Psoas muscle (tissue), 7 donors: ENCODE measurements at regions not wholly inside any gene's neighbourhood (a gene's known extent, or its start where the extent isn't known, plus 50 kb on each side); places are given as distances from the start of the nearest gene placed in this dataset.

ENCODE experiments used
- ATAC-seq, 4 donors: fragments of 200-7000 bp; cut with Tn5 transposase; one replicate each; pipeline ENCODE4 v1.9.1; 2020; ENCODE audit warnings: moderate library complexity in 3 of 4, mild to moderate bottlenecking in 2 of 4
- DNase-seq, 2 donors: peaks; one replicate each; pipeline ENCODE4 v3.0.0-alpha.2; 2020
- H3K27ac ChIP-seq: fragments of 200-600 bp; one replicate; pipeline ENCODE4 v1.8.0; 2022
- H3K27me3 ChIP-seq, 3 donors: fragments of 200-600 bp in 1 of 3; one replicate each; pipeline versions ENCODE4 v1.6.1 to v1.8.0; 2013 to 2022; ENCODE audit warnings: low read length in 2 of 3, mild to moderate bottlenecking in 2 of 3, moderate library complexity in 1 of 3; ENCODE audit not compliant: insufficient read depth in 3 of 3
- H3K36me3 ChIP-seq, 2 donors: fragments of 200-600 bp in 1 of 2; one replicate each; pipeline versions ENCODE4 v1.6.1 to v1.8.0; 2013 to 2022; ENCODE audit warnings: low read depth in 1 of 2, mild to moderate bottlenecking in 1 of 2, moderate library complexity in 1 of 2; ENCODE audit not compliant: insufficient read depth in 1 of 2
- H3K4me1 ChIP-seq: fragments of 200-600 bp; one replicate; pipeline ENCODE4 v1.8.0; 2022
- H3K4me3 ChIP-seq: fragments of 200-600 bp; one replicate; pipeline ENCODE4 v1.8.0; 2022; ENCODE audit warnings: mild to moderate bottlenecking
- H3K9me3 ChIP-seq: fragments of 200-600 bp; one replicate; pipeline ENCODE4 v1.8.0; 2022
- WGBS, 3 donors: extraction: QIAGEN DNeasy Blood & Tissue Kit; methylation state at CpG; one replicate each; pipeline versions ENCODE4 v1.1.6 to v1.1.7; 2013; 5-methylcytosine and 5-hydroxymethylcytosine counted together
- intact Hi-C, 2 donors: fragments of 100-400 bp; cut with DNase I; formaldehyde crosslinking; loops; one replicate each; pipeline versions ENCODE4 v1.11.0 to v1.14.2; 2022
- TF ChIP-seq, protein P1 (sequence below): fragments of 200-600 bp; IDR thresholded peaks from one replicate; pipeline ENCODE4 v1.8.0; 2022; ENCODE audit warnings: antibody characterized with exemption
- donor health status: healthy with polysubstance abuse.
- donor health status: DM: no; HTN: no; CAD: no; lungs with moderate emphysema.
- donor health status: Bipolar disorder and iron deficiency.
- donor health status: healthy.
- donor health status: DM: yes; HTN: yes; CAD: no.
- donor health status: DM: no; HTN: no; CAD: no.
- donor health status: DM: yes; HTN: yes; CAD: no.

DNA sequence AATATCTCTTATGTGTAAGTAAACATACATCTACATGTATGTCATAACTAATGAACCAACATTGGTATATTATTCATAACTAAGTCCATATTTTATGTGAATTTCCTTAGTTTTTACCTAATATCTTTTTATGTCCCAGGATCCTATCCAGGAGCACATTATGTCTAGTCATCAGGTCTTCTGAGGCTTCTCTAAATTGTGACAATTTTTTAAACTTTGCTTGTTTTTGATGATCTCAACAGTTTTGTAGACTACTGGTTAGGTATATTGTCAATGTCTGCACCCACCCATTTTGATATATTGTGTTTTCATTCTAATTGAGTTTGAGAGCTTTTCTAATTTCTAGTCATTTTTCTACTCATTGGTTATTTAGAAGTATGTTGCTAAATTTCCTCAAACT lies 288.2 kb upstream of the DIO3 start:
- H3K27ac ChIP-seq, result no peak overlapping the region
- no peak for ATAC-seq
- TF ChIP-seq, protein P1, sequence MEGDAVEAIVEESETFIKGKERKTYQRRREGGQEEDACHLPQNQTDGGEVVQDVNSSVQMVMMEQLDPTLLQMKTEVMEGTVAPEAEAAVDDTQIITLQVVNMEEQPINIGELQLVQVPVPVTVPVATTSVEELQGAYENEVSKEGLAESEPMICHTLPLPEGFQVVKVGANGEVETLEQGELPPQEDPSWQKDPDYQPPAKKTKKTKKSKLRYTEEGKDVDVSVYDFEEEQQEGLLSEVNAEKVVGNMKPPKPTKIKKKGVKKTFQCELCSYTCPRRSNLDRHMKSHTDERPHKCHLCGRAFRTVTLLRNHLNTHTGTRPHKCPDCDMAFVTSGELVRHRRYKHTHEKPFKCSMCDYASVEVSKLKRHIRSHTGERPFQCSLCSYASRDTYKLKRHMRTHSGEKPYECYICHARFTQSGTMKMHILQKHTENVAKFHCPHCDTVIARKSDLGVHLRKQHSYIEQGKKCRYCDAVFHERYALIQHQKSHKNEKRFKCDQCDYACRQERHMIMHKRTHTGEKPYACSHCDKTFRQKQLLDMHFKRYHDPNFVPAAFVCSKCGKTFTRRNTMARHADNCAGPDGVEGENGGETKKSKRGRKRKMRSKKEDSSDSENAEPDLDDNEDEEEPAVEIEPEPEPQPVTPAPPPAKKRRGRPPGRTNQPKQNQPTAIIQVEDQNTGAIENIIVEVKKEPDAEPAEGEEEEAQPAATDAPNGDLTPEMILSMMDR, result no peak
- DNase-seq, result no peak
- intact Hi-C loops, result no loop called here
- H3K4me3 ChIP-seq, result no peak overlapping the region
- H3K9me3 ChIP-seq, result no peaks in the 10 kb centered on the region
- H3K27me3 ChIP-seq, result peaks cover 0 to 7% (median 0%) of the 10 kb centered on the region in 3 donors
- no peaks in the 10 kb centered on the region for H3K4me1 ChIP-seq
- no peaks in the 10 kb centered on the region for H3K36me3 ChIP-seq

DNA sequence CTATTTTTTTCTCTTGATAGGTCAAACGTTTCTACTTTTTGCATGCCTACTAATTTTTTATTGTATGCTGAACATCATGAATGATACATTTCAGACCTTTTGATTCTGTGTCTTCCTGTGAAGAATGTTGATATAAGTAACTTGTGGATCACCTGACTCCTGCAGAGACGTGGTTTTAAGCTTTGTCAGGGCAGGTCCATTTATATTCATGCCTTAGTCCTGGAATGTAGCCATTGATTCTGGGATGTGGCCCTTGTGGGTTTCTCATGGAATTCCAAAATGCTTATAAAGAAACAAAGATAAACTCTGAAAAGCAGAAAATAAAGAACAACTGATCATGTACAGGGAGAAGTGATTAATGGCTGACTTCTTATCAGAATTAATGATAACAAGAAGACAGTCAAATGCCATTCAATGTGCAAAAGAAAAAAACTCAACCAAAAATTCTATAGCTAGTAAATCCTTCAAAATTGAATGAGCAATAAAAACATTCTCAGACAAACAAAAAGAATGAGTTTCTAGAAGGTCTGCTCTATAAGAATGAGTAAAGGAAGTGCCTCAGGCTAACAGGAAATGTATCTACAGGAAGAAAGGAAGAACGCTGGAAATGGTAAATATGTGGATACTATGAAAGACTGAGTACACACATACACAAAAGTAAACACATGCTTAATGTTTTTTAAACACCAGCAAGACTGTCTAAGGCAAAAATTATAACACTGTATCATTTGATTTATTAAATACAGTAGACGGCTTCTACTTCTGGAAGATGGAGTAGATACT lies 284.8 kb upstream of the DIO3 start:
- DNase-seq (no peak), ATAC-seq (no peak)
- 60 to 65% (median 64%) methylated on average over 4 of the region's 4 CpGs for WGBS, 3 donors
- TF ChIP-seq, protein P1, result no peak
- H3K4me3 ChIP-seq, result no peak overlapping the region
- no peaks in the 10 kb centered on the region for H3K9me3 ChIP-seq
- H3K27ac ChIP-seq, result no peak overlapping the region
- no peaks in the 10 kb centered on the region for H3K4me1 ChIP-seq
- no peaks in the 10 kb centered on the region for H3K36me3 ChIP-seq
- H3K27me3 ChIP-seq, result peaks cover 0 to 7% (median 0%) of the 10 kb centered on the region in 3 donors
- intact Hi-C loops, result no loop called here

DNA sequence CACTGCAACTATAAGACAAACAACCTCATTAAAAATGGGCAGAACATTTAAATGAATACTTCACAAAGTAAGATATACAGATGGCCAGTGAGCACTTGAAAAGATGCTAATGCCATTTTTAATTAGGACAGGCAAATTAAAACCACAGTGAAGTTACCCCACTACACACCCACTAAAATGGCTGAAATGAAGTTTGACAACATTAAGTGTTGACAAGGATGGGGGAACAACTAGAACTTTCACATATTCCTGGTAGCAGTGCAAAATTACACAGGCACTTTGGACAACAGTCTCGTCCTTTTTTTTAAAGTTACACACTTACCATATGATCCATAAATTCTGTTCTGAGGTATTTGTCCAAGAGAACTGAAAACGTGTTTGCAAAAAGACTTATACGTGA lies 278.9 kb upstream of the DIO3 start:
- no peaks in the 10 kb centered on the region for H3K36me3 ChIP-seq
- WGBS, 3 donors, result 70 to 77% (median 73%) methylated on average over 3 of the region's 3 CpGs
- H3K27ac ChIP-seq, result no peak overlapping the region
- no peak overlapping the region for H3K4me3 ChIP-seq
- no peaks in the 10 kb centered on the region for H3K4me1 ChIP-seq
- DNase-seq (no peak), ATAC-seq (no peak)
- H3K9me3 ChIP-seq, result peaks cover 7% of the 10 kb centered on the region
- no peaks in the 10 kb centered on the region for H3K27me3 ChIP-seq
- intact Hi-C loops, result no loop called here
- TF ChIP-seq, protein P1, result no peak

DNA sequence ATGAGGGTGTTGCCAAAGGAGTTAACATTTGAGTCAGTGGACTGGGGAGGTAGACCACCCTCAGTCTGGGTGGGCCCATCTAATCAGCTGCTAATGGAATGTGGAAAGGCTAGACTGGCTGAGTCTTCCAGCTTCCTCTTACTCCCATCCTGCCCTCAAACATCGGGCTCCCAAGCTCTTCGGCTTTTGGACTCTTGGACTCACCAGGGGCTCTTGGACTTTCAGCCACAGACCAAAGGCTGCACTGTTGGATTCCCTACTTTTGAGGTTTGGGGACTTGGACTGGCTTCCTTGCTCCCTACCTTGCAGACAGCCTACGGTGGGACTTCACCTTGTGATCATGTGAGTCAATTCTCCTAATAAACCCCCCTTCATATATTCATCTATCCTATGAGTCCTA lies 276.6 kb upstream of the DIO3 start:
- intact Hi-C loops, result no loop called here
- Histone ChIP-seq H3K27me3 (no peaks in the 10 kb centered on the region), H3K4me1 (no peaks in the 10 kb centered on the region), H3K9me3 (peaks cover 7% of the 10 kb centered on the region), H3K4me3 (no peak overlapping the region), H3K36me3 (no peaks in the 10 kb centered on the region), H3K27ac (no peak overlapping the region)
- 83 to 91% (median 88%) methylated on average over 3 of the region's 3 CpGs for WGBS, 3 donors
- TF ChIP-seq, protein P1, result no peak
- DNase-seq (no peak), ATAC-seq (no peak)
